ENCODE measurements at regions not wholly inside any gene's neighbourhood (a gene's known extent, or its start where the extent isn't known, plus 50 kb on each side); places are given as distances from the start of the nearest gene placed in this dataset.

- TF ChIP-seq, protein P1, sequence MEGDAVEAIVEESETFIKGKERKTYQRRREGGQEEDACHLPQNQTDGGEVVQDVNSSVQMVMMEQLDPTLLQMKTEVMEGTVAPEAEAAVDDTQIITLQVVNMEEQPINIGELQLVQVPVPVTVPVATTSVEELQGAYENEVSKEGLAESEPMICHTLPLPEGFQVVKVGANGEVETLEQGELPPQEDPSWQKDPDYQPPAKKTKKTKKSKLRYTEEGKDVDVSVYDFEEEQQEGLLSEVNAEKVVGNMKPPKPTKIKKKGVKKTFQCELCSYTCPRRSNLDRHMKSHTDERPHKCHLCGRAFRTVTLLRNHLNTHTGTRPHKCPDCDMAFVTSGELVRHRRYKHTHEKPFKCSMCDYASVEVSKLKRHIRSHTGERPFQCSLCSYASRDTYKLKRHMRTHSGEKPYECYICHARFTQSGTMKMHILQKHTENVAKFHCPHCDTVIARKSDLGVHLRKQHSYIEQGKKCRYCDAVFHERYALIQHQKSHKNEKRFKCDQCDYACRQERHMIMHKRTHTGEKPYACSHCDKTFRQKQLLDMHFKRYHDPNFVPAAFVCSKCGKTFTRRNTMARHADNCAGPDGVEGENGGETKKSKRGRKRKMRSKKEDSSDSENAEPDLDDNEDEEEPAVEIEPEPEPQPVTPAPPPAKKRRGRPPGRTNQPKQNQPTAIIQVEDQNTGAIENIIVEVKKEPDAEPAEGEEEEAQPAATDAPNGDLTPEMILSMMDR (conservative IDR thresholded peaks at IDR 0.05; ENCODE audit: low read length), result no peak
- TF ChIP-seq EZH2phosphoT487 (IDR thresholded peaks at IDR 0.05; ENCODE audit: borderline replicate concordance), result no peak
Observed at GRCh38 chr2:126543081-126543480, 112.9 kb upstream of the GYPC start.

Data from Loucy (cell line).